ENCODE measurements at regions not wholly inside any gene's neighbourhood (a gene's known extent, or its start where the extent isn't known, plus 50 kb on each side); places are given as distances from the start of the nearest gene placed in this dataset.

DNA sequence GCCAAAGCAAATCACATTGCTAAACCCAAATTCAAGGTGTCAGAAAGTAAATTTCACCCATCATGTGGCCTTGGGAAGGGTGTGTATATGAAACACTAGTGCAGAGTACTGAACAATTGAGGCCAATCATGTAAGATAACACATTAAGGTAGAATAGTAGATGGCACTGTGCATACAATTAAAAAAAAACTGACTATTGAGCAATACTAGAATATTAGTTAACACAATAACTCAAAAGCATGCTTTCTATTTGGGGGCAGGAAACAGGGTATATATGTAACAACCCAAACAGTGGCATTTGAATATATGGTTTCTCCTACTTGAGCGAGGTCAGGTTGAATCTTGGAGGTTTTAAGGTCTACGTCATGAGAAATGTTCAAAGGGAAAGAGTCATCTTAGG is 63.0 kb upstream of the DYNLRB2 start:
- TF ChIP-seq, protein P1, sequence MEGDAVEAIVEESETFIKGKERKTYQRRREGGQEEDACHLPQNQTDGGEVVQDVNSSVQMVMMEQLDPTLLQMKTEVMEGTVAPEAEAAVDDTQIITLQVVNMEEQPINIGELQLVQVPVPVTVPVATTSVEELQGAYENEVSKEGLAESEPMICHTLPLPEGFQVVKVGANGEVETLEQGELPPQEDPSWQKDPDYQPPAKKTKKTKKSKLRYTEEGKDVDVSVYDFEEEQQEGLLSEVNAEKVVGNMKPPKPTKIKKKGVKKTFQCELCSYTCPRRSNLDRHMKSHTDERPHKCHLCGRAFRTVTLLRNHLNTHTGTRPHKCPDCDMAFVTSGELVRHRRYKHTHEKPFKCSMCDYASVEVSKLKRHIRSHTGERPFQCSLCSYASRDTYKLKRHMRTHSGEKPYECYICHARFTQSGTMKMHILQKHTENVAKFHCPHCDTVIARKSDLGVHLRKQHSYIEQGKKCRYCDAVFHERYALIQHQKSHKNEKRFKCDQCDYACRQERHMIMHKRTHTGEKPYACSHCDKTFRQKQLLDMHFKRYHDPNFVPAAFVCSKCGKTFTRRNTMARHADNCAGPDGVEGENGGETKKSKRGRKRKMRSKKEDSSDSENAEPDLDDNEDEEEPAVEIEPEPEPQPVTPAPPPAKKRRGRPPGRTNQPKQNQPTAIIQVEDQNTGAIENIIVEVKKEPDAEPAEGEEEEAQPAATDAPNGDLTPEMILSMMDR (IDR thresholded peaks at IDR 0.05; ENCODE audit: low read depth, low read length, poor library complexity, severe bottlenecking): no peak
- no peak for TF ChIP-seq EZH2phosphoT487 (IDR thresholded peaks at IDR 0.05; ENCODE audit: borderline replicate concordance, low read length)

All from DOHH2 (cell line).